ENCODE measurements at regions not wholly inside any gene's neighbourhood (a gene's known extent, or its start where the extent isn't known, plus 50 kb on each side); places are given as distances from the start of the nearest gene placed in this dataset.

DNA sequence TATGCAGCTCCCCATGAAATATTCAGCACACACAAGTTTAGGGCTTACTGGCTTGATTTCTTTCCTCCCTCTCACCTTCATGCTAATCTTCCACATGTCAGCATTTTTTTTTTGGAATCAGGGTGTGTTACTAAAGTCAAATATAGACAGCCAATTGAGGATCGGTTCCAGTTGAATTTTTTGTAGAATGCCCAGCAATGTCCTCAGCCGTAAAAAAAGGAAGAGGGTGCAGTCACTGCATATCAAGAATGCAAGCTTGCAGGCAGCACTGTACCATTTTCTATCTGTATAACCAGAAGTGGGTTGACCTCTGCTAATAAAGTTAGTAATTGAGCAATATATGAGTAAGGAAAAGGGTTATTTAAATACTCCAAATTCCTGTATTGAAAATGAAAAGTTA, 51.4 kb upstream of the CHMP2B start:
- no peak for FAIRE-seq
- in situ Hi-C loops (cut with MboI) = no loop called here
- intact Hi-C loops (cut with micrococcal nuclease) = no loop called here

More for the DNA sequence above, 51.4 kb upstream of the CHMP2B start:
- ChIA-PET POLR2A (no interaction called here), CTCF (ENCODE audit: low intra/inter-chr PET ratio) (no interaction called here)
- Histone ChIP-seq H3K9me1 (ENCODE audit: control insufficient read depth, insufficient read depth, low read length) (no peaks in the 10 kb centered on the region), H4K20me1 (replicated peaks; ENCODE audit: control insufficient read depth, insufficient read depth, low read length) (no peaks in the 10 kb centered on the region), H3K4me3 (no peak overlapping the region), H3K27ac (ENCODE audit: extremely low read depth, low read depth, low read length) (no peak overlapping the region), H3K9ac (ENCODE audit: insufficient read depth in 1 of 2, low read depth in 2 of 2, low read length in 2 of 2) (no peak overlapping the region), H3K9me3 (replicated peaks; ENCODE audit: control insufficient read depth, insufficient read depth, low read depth, low read length) (no peaks in the 10 kb centered on the region), H3K79me2 (ENCODE audit: control insufficient read depth, insufficient read depth, low read length) (no peaks in the 10 kb centered on the region), H3K36me3 (ENCODE audit: control insufficient read depth, insufficient read depth, low read length) (no peaks in the 10 kb centered on the region), H3K27me3 (ENCODE audit: control insufficient read depth in 2 of 2, insufficient read depth in 2 of 2, low read length in 2 of 2) (no peaks in the 10 kb centered on the region), H3K4me2 (ENCODE audit: insufficient read depth, low read length) (no peak overlapping the region), H3K4me1 (replicated peaks in 1 of 2; ENCODE audit: control insufficient read depth in 2 of 2, insufficient read depth in 2 of 2, low read length in 2 of 2) (no peaks in the 10 kb centered on the region), H2AFZ (ENCODE audit: low read depth, low read length) (no peak overlapping the region)
- DNase-seq (ENCODE audit: extremely low read depth in 1 of 4, low spot score in 3 of 4) (no peak), ATAC-seq (no peak)
- 0% methylated on average over 2 of the region's 2 CpGs for WGBS (ENCODE audit: insufficient coverage, low coverage, missing lambda C conversion rate)
- no TSS peak for BruUV-seq (replicated peaks)
- TF ChIP-seq TCF7 (IDR thresholded peaks at IDR 0.05; ENCODE audit: borderline replicate concordance) = no peak
- TF ChIP-seq OTX1 (CRISPR knock-in tag; IDR thresholded peaks at IDR 0.05) = no peak
- no peak for TF ChIP-seq POLR2B (IDR thresholded peaks at IDR 0.05; ENCODE audit: low read depth, partially characterized antibody)
- no peak for TF ChIP-seq FOSL1 (tag; conservative IDR thresholded peaks at IDR 0.05)
- no peak for TF ChIP-seq MTA3 (IDR thresholded peaks at IDR 0.05; ENCODE audit: borderline replicate concordance)
- TF ChIP-seq ZNF583 (CRISPR knock-in tag; IDR thresholded peaks at IDR 0.05) = no peak
- no peak for TF ChIP-seq FOXP1 (CRISPR knock-in tag; IDR thresholded peaks at IDR 0.05)
- TF ChIP-seq ZNF12 (CRISPR knock-in tag; IDR thresholded peaks at IDR 0.05) = no peak
- TF ChIP-seq ZNF263 (CRISPR knock-in tag; IDR thresholded peaks at IDR 0.05; ENCODE audit: borderline replicate concordance) = no peak
- TF ChIP-seq ZKSCAN3 (CRISPR knock-in tag; IDR thresholded peaks at IDR 0.05) = no peak
- TF ChIP-seq GTF2A2 (tag; IDR thresholded peaks at IDR 0.05) = no peak
- no peak for TF ChIP-seq ATF4 (CRISPR knock-in tag; IDR thresholded peaks at IDR 0.05)
- no peak for TF ChIP-seq CBFA2T2 (conservative IDR thresholded peaks at IDR 0.05)
- TF ChIP-seq, protein P1, sequence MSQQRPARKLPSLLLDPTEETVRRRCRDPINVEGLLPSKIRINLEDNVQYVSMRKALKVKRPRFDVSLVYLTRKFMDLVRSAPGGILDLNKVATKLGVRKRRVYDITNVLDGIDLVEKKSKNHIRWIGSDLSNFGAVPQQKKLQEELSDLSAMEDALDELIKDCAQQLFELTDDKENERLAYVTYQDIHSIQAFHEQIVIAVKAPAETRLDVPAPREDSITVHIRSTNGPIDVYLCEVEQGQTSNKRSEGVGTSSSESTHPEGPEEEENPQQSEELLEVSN (IDR thresholded peaks at IDR 0.05; ENCODE audit: borderline replicate concordance in 1 of 2, extremely low read depth in 1 of 2, insufficient read depth in 1 of 2, insufficient read length in 1 of 2, low read depth in 1 of 2, low read length in 1 of 2, poor library complexity in 1 of 2, severe bottlenecking in 1 of 2) = no peak

All from K562 (cell line).